Neural cell (in vitro differentiated cells): ENCODE measurements at regions not wholly inside any gene's neighbourhood (a gene's known extent, or its start where the extent isn't known, plus 50 kb on each side); places are given as distances from the start of the nearest gene placed in this dataset.

Experiments used
- H2AFZ ChIP-seq: fragments of 200-600, 300-800 bp; sonication (generic), shearing (Covaris generic); 2 replicates; pipeline ENCODE4 v1.6.0; 2014; ENCODE audit warnings: low read depth, mild to moderate bottlenecking, antibody characterized with exemption, low read length, moderate library complexity
- H3F3A ChIP-seq: fragments of 200-600 bp; shearing (Covaris generic); 2 replicates; pipeline ENCODE4 v1.6.1; 2016; ENCODE audit warnings: mild to moderate bottlenecking, moderate library complexity, mixed read lengths, antibody characterized with exemption, low read length; ENCODE audit not compliant: insufficient read depth, poor library complexity, severe bottlenecking
- H3K27ac ChIP-seq: fragments of 200-600, 300-800 bp; sonication (generic), shearing (Covaris generic); 2 replicates; pipeline ENCODE4 v1.5.1; 2014; ENCODE audit warnings: mild to moderate bottlenecking, low read length, moderate library complexity
- H3K27me3 ChIP-seq: fragments of 300-800, 200-600 bp; sonication (generic), shearing (Covaris generic); 2 replicates; pipeline ENCODE4 v1.6.0; 2014; ENCODE audit warnings: mild to moderate bottlenecking, low read depth, low read length, moderate library complexity; ENCODE audit not compliant: insufficient read depth
- H3K36me3 ChIP-seq: fragments of 300-800, 200-600 bp; sonication (generic), shearing (Covaris generic); 2 replicates; pipeline ENCODE4 v1.5.1; 2014; ENCODE audit warnings: mild to moderate bottlenecking, antibody characterized with exemption, low read length, moderate library complexity; ENCODE audit not compliant: insufficient read depth
- H3K4me2 ChIP-seq: fragments of 300-800, 200-600 bp; sonication (generic), shearing (Covaris generic); 2 replicates; pipeline ENCODE4 v1.6.0; 2014; ENCODE audit warnings: mild to moderate bottlenecking, low read length
- H3K4me3 ChIP-seq: fragments of 300-800, 200-600 bp; sonication (generic), shearing (Covaris generic); 2 replicates; pipeline ENCODE4 v1.5.1; 2014; ENCODE audit warnings: mild to moderate bottlenecking, low read length, moderate library complexity
- H3K79me2 ChIP-seq: fragments of 200-600 bp; shearing (Covaris generic); replicated peaks from 2 replicates; pipeline ENCODE4 v1.6.0; 2014; ENCODE audit warnings: mild to moderate bottlenecking, low read length, moderate library complexity; ENCODE audit not compliant: insufficient read depth
- H3K9ac ChIP-seq: fragments of 300-800, 200-600 bp; sonication (generic), shearing (Covaris generic); 2 replicates; pipeline ENCODE4 v1.6.1; 2016; ENCODE audit warnings: mild to moderate bottlenecking, low read length, mixed read lengths
- H3K9me2 ChIP-seq: fragments of 200-600 bp; shearing (Covaris generic); 2 replicates; pipeline ENCODE4 v1.6.1; 2016; ENCODE audit warnings: mild to moderate bottlenecking, low read length, mixed read lengths; ENCODE audit not compliant: insufficient read depth
- H3K9me3 ChIP-seq: fragments of 200-600, 300-800 bp; sonication (generic), shearing (Covaris generic); 2 replicates; pipeline ENCODE4 v1.6.1; 2016; ENCODE audit warnings: mild to moderate bottlenecking, mixed run types, low read length, moderate library complexity, mixed read lengths
- H4K20me1 ChIP-seq: fragments of 200-600 bp; shearing (Covaris generic); 2 replicates; pipeline ENCODE4 v1.6.1; 2016; ENCODE audit warnings: mild to moderate bottlenecking, mixed run types; ENCODE audit not compliant: insufficient read depth
- CTCF ChIP-seq: fragments of 450-650 bp; IDR thresholded peaks from 2 replicates; pipeline ENCODE4 v1.5.1; 2014; ENCODE audit warnings: antibody characterized with exemption, mild to moderate bottlenecking, moderate library complexity; ENCODE audit not compliant: poor library complexity, severe bottlenecking
- EP300 ChIP-seq: fragments of 450-650 bp; conservative IDR thresholded peaks from 2 replicates; pipeline ENCODE4 v1.6.1; 2014; ENCODE audit warnings: antibody characterized with exemption, mild to moderate bottlenecking, moderate library complexity; ENCODE audit not compliant: poor library complexity, severe bottlenecking
- EZH2 ChIP-seq: fragments of 200-600, 300-800 bp; shearing (Covaris generic), sonication (generic); IDR thresholded peaks from 2 replicates; pipeline ENCODE4 v1.6.1; 2014; ENCODE audit warnings: antibody characterized with exemption, low read length, borderline replicate concordance, mild to moderate bottlenecking; ENCODE audit not compliant: insufficient read depth, poor library complexity, severe bottlenecking
- MXI1 ChIP-seq: fragments of 450-650 bp; conservative IDR thresholded peaks from 2 replicates; pipeline ENCODE4 v1.6.1; 2014; ENCODE audit warnings: antibody characterized with exemption, mild to moderate bottlenecking; ENCODE audit not compliant: poor library complexity, severe bottlenecking
- POLR2AphosphoS5 ChIP-seq: IDR thresholded peaks from 2 replicates; pipeline ENCODE4 v1.6.1; 2012
- RAD21 ChIP-seq: fragments of 450-650 bp; conservative IDR thresholded peaks from 2 replicates; pipeline ENCODE4 v1.6.1; 2014; ENCODE audit warnings: antibody characterized with exemption, mild to moderate bottlenecking, moderate library complexity
- REST ChIP-seq: IDR thresholded peaks from 2 replicates; pipeline ENCODE4 v1.6.1; 2012; ENCODE audit warnings: borderline replicate concordance
- SMC3 ChIP-seq: fragments of 450-650 bp; conservative IDR thresholded peaks from 2 replicates; pipeline ENCODE4 v1.6.1; 2014; ENCODE audit warnings: antibody characterized with exemption, mild to moderate bottlenecking, moderate library complexity; ENCODE audit not compliant: poor library complexity
- TAF1 ChIP-seq: IDR thresholded peaks from 2 replicates; pipeline ENCODE4 v1.6.1; 2012; ENCODE audit warnings: low read depth

GRCh38 chr10:127804696-127805095 is 67.7 kb downstream of the FOXI2 start:
- H3K9ac ChIP-seq, result no peak overlapping the region
- H3K4me2 ChIP-seq, result no peak overlapping the region
- no peaks in the 10 kb centered on the region for H3K9me2 ChIP-seq
- TF ChIP-seq REST (no peak), CTCF (no peak), EZH2 (no peak), EP300 (no peak), TAF1 (no peak), POLR2AphosphoS5 (no peak), SMC3 (no peak), MXI1 (no peak), RAD21 (no peak)
- H3F3A ChIP-seq, result no peaks in the 10 kb centered on the region
- no peaks in the 10 kb centered on the region for H3K79me2 ChIP-seq
- no peak overlapping the region for H3K4me3 ChIP-seq
- no peak overlapping the region for H2AFZ ChIP-seq
- no peaks in the 10 kb centered on the region for H3K9me3 ChIP-seq
- H3K27ac ChIP-seq, result no peak overlapping the region
- H3K27me3 ChIP-seq, result no peaks in the 10 kb centered on the region
- no peaks in the 10 kb centered on the region for H4K20me1 ChIP-seq
- H3K36me3 ChIP-seq, result no peaks in the 10 kb centered on the region

- no peak overlapping the region for H3K4me3 ChIP-seq
- H4K20me1 ChIP-seq, result no peaks in the 10 kb centered on the region
- H2AFZ ChIP-seq, result no peak overlapping the region
- H3K36me3 ChIP-seq, result no peaks in the 10 kb centered on the region
- no peaks in the 10 kb centered on the region for H3K27me3 ChIP-seq
- no peaks in the 10 kb centered on the region for H3K9me2 ChIP-seq
- no peaks in the 10 kb centered on the region for H3F3A ChIP-seq
- H3K79me2 ChIP-seq, result no peaks in the 10 kb centered on the region
- peak; percentile 67 for TF ChIP-seq EP300
- no peak for TF ChIP-seq REST
- TF ChIP-seq POLR2AphosphoS5, result peak; percentile 27
- H3K27ac ChIP-seq, result no peak overlapping the region
- no peak overlapping the region for H3K4me2 ChIP-seq
- H3K9ac ChIP-seq, result no peak overlapping the region
- H3K9me3 ChIP-seq, result no peaks in the 10 kb centered on the region
These were observed 69.0 kb downstream of the FOXI2 start for GRCh38 chr10:127805950-127806349.
